Prostate gland (tissue), 2 donors: ENCODE measurements at regions not wholly inside any gene's neighbourhood (a gene's known extent, or its start where the extent isn't known, plus 50 kb on each side); places are given as distances from the start of the nearest gene placed in this dataset.

Experiments
- CTCF ChIP-seq, 4 experiments: fragments of 200-600 bp in 2 of 4; fragments of 450-650 bp in 2 of 4; sonication (generic) in 2 of 4; IDR thresholded peaks; 1 replicate in 3 of 4; 2 replicates in 1 of 4; pipeline ENCODE4 v1.5.1; 2016 to 2019; ENCODE audit warnings: antibody characterized with exemption in 4 of 4, mild to moderate bottlenecking in 2 of 4, moderate library complexity in 2 of 4
- POLR2A ChIP-seq: fragments of 450-650 bp; IDR thresholded peaks from one replicate; pipeline ENCODE4 v1.6.1; 2016; ENCODE audit warnings: antibody characterized with exemption, mild to moderate bottlenecking
- POLR2AphosphoS5 ChIP-seq: sonication (generic); formaldehyde crosslinking; IDR thresholded peaks from one replicate; pipeline ENCODE4 v1.6.1; 2017; ENCODE audit warnings: antibody characterized with exemption

- no peak for TF ChIP-seq CTCF (IDR thresholded peaks at IDR 0.05)
- TF ChIP-seq POLR2A, result no peak
- no peak for TF ChIP-seq POLR2AphosphoS5
Measured at GRCh38 chr5:68369457-68370125, 154.0 kb downstream of the PIK3R1 start.
